ENCODE measurements at regions not wholly inside any gene's neighbourhood (a gene's known extent, or its start where the extent isn't known, plus 50 kb on each side); places are given as distances from the start of the nearest gene placed in this dataset.

- Histone ChIP-seq H3K36me3 (ENCODE audit: insufficient read depth in 1 of 2, low read depth in 1 of 2) (no peaks in the 10 kb centered on the region), H3K9me3 (peaks cover 8% of the 10 kb centered on the region), H3K4me3 (no peak overlapping the region), H3K4me1 (no peaks in the 10 kb centered on the region), H3K27ac (no peak overlapping the region), H3K27me3 (ENCODE audit: insufficient read depth in 3 of 3, low read length in 2 of 3) (no peaks in the 10 kb centered on the region)
- ATAC-seq (no peak), DNase-seq (no peak)
- no peak for TF ChIP-seq CTCF (IDR thresholded peaks at IDR 0.05)
- WGBS, 3 donors = 49 to 60% (median 51%) methylated on average over 7 of the region's 7 CpGs
- intact Hi-C loops (cut with DNase I) = no loop called here
Observed at GRCh38 chr1:42013881-42014470, 95.3 kb upstream of the HIVEP3 start.

GRCh38 chr1:42012852-42013251, 94.1 kb upstream of the HIVEP3 start:
- Histone ChIP-seq H3K4me1 (no peaks in the 10 kb centered on the region), H3K36me3 (ENCODE audit: insufficient read depth in 1 of 2, low read depth in 1 of 2) (no peaks in the 10 kb centered on the region), H3K27me3 (ENCODE audit: insufficient read depth in 3 of 3, low read length in 2 of 3) (no peaks in the 10 kb centered on the region), H3K27ac (no peak overlapping the region), H3K9me3 (peaks cover under 1% of the 10 kb centered on the region), H3K4me3 (no peak overlapping the region)
- ATAC-seq = no peak
- DNase-seq = no peak
- no peak for TF ChIP-seq CTCF (IDR thresholded peaks at IDR 0.05)
- intact Hi-C loops (cut with DNase I) = no loop called here
- 82 to 100% (median 86%) methylated on average over 1 of the region's 1 CpG for WGBS, 3 donors

GRCh38 chr1:42010381-42010780, 91.7 kb upstream of the HIVEP3 start:
- no peak overlapping the region for H3K4me3 ChIP-seq
- no peak for TF ChIP-seq CTCF (IDR thresholded peaks at IDR 0.05)
- H3K4me1 ChIP-seq = no peaks in the 10 kb centered on the region
- ATAC-seq = no peak
- no peaks in the 10 kb centered on the region for H3K9me3 ChIP-seq
- H3K27ac ChIP-seq = no peak overlapping the region
- intact Hi-C loops (cut with DNase I) = no loop called here
- no peak for DNase-seq
- no peaks in the 10 kb centered on the region for H3K27me3 ChIP-seq (ENCODE audit: insufficient read depth in 3 of 3, low read length in 2 of 3)
- no peaks in the 10 kb centered on the region for H3K36me3 ChIP-seq (ENCODE audit: insufficient read depth in 1 of 2, low read depth in 1 of 2)

GRCh38 chr1:42008264-42008663, 89.5 kb upstream of the HIVEP3 start:
- Histone ChIP-seq H3K4me3 (no peak overlapping the region), H3K36me3 (ENCODE audit: insufficient read depth in 1 of 2, low read depth in 1 of 2) (no peaks in the 10 kb centered on the region), H3K9me3 (no peaks in the 10 kb centered on the region), H3K4me1 (peaks cover 4% of the 10 kb centered on the region), H3K27me3 (ENCODE audit: insufficient read depth in 3 of 3, low read length in 2 of 3) (no peaks in the 10 kb centered on the region), H3K27ac (no peak overlapping the region)
- no peak for TF ChIP-seq CTCF (IDR thresholded peaks at IDR 0.05)
- ATAC-seq (no peak), DNase-seq (no peak)
- WGBS, 3 donors = 23 to 28% (median 25%) methylated on average over 2 of the region's 2 CpGs
- intact Hi-C loops (cut with DNase I) = no loop called here

GRCh38 chr1:42006836-42007235, 88.1 kb upstream of the HIVEP3 start:
- Histone ChIP-seq H3K4me3 (no peak overlapping the region), H3K27me3 (ENCODE audit: insufficient read depth in 3 of 3, low read length in 2 of 3) (no peaks in the 10 kb centered on the region), H3K4me1 (peaks cover 4% of the 10 kb centered on the region), H3K9me3 (no peaks in the 10 kb centered on the region), H3K27ac (no peak overlapping the region), H3K36me3 (ENCODE audit: insufficient read depth in 1 of 2, low read depth in 1 of 2) (no peaks in the 10 kb centered on the region)
- no peak for TF ChIP-seq CTCF (IDR thresholded peaks at IDR 0.05)
- no peak for ATAC-seq
- no peak for DNase-seq
- intact Hi-C loops (cut with DNase I) = no loop called here
- WGBS, 3 donors = 48 to 71% (median 69%) methylated on average over 3 of the region's 3 CpGs
